Hepatocyte (in vitro differentiated cells): ENCODE measurements at regions not wholly inside any gene's neighbourhood (a gene's known extent, or its start where the extent isn't known, plus 50 kb on each side); places are given as distances from the start of the nearest gene placed in this dataset.

Source experiments
- EZH2 ChIP-seq: fragments of 200-600 bp; sonication (generic); IDR thresholded peaks from 2 replicates; pipeline ENCODE4 v1.6.1; 2016; ENCODE audit warnings: antibody characterized with exemption, mild to moderate bottlenecking, borderline replicate concordance
- TF ChIP-seq, protein P1 (sequence below): fragments of 200-600 bp; sonication (generic); IDR thresholded peaks from 2 replicates; pipeline ENCODE4 v1.5.1; 2016; ENCODE audit warnings: antibody characterized with exemption, mild to moderate bottlenecking; ENCODE audit not compliant: poor library complexity

DNA sequence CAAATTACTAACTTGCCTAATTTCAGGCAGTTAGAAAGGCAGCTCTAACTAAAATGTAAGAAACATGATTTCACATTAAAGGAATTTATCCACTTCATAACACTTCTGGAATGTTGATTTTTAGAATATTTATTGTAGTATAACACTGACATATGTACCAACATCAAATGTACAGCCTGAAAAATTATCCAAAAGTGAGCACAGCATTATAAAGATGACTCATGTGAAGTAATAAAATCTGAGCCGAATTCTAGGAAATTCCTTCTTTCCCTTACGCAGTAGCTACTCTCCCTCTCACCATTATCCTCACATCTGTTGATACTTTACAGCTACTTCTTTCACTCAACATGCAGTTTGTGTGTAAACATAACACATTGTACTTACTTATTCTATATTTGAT, 610.6 kb downstream of the ZWINT start:
- TF ChIP-seq, protein P1, sequence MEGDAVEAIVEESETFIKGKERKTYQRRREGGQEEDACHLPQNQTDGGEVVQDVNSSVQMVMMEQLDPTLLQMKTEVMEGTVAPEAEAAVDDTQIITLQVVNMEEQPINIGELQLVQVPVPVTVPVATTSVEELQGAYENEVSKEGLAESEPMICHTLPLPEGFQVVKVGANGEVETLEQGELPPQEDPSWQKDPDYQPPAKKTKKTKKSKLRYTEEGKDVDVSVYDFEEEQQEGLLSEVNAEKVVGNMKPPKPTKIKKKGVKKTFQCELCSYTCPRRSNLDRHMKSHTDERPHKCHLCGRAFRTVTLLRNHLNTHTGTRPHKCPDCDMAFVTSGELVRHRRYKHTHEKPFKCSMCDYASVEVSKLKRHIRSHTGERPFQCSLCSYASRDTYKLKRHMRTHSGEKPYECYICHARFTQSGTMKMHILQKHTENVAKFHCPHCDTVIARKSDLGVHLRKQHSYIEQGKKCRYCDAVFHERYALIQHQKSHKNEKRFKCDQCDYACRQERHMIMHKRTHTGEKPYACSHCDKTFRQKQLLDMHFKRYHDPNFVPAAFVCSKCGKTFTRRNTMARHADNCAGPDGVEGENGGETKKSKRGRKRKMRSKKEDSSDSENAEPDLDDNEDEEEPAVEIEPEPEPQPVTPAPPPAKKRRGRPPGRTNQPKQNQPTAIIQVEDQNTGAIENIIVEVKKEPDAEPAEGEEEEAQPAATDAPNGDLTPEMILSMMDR: no peak
- TF ChIP-seq EZH2: no peak
